ENCODE measurements at regions not wholly inside any gene's neighbourhood (a gene's known extent, or its start where the extent isn't known, plus 50 kb on each side); places are given as distances from the start of the nearest gene placed in this dataset.

- TF ChIP-seq CTCF (conservative IDR thresholded peaks at IDR 0.05 in 1 of 2, IDR thresholded peaks at IDR 0.05 in 1 of 2; ENCODE audit: extremely low read depth in 1 of 2, insufficient read depth in 1 of 2, low read depth in 1 of 2, low read length in 2 of 2) = no peak
- no peak for TF ChIP-seq EZH2 (IDR thresholded peaks at IDR 0.05; ENCODE audit: borderline replicate concordance, low read length)
These were observed 768.3 kb upstream of the CDH7 start for GRCh38 chr18:64982414-64983055.

Measured in mammary epithelial cell (primary cell).